WTC11 (cell line): ENCODE measurements at regions not wholly inside any gene's neighbourhood (a gene's known extent, or its start where the extent isn't known, plus 50 kb on each side); places are given as distances from the start of the nearest gene placed in this dataset.
"Not testable (repeated sequence)": the region's sequence is repeated elsewhere in the genome, so short reads cannot be mapped to it uniquely, and the experiment has no call there.

Experiments
- ATAC-seq: fragments of 200-7000 bp; cut with Tn5 transposase; 2 replicates; pipeline ENCODE4 v1.10.0; 2021; ENCODE audit warnings: mild to moderate bottlenecking, moderate library complexity
- CTCF ChIA-PET: fragments of 300-600 bp; sonication (Branson Sonifier 250); formaldehyde crosslinking; loops from one replicate; lab custom pipeline; 2021; ENCODE audit warnings: antibody characterized with exemption; lab: Charles Lee
- POLR2A ChIA-PET: fragments of 350-600 bp; sonication (Branson Sonifier 250); formaldehyde crosslinking; loops from one replicate; lab custom pipeline; 2021; ENCODE audit warnings: antibody characterized with exemption; lab: Charles Lee
- DNase-seq: peaks from one replicate; pipeline ENCODE4 v3.0.0; 2021; ENCODE audit warnings: low spot score
- H3K27ac Mint-ChIP-seq: 2 replicates; pipeline ENCODE4 v1.8.0; 2021; ENCODE audit warnings: mixed read lengths
- H3K27me3 Mint-ChIP-seq: 2 replicates; pipeline ENCODE4 v1.8.0; 2021; ENCODE audit warnings: low read depth, mild to moderate bottlenecking, moderate library complexity, mixed read lengths
- H3K36me3 Mint-ChIP-seq: 2 replicates; pipeline ENCODE4 v1.8.0; 2021; ENCODE audit warnings: mixed read lengths
- H3K4me1 Mint-ChIP-seq: 2 replicates; pipeline ENCODE4 v1.8.0; 2022; ENCODE audit warnings: mixed read lengths
- H3K4me3 Mint-ChIP-seq: 2 replicates; pipeline ENCODE4 v1.8.0; 2021; ENCODE audit warnings: mild to moderate bottlenecking, moderate library complexity, mixed read lengths
- H3K9me3 Mint-ChIP-seq: 2 replicates; pipeline ENCODE4 v1.8.0; 2021; ENCODE audit warnings: mixed read lengths
- AR ChIP-seq: fragments of 250-450 bp; sonication (Bioruptor Pico); IDR thresholded peaks from 2 replicates; pipeline ENCODE4 v1.9.0; 2021; ENCODE audit warnings: mild to moderate bottlenecking
- ARID4B ChIP-seq: sonication (generic); formaldehyde crosslinking; IDR thresholded peaks from 2 replicates; pipeline ENCODE4 v1.8.0; 2023; ENCODE audit warnings: missing genetic modification reagents, mild to moderate bottlenecking, borderline replicate concordance
- ATF3 ChIP-seq: sonication (generic); formaldehyde crosslinking; conservative IDR thresholded peaks from 2 replicates; pipeline ENCODE4 v1.8.1; 2022; ENCODE audit warnings: mild to moderate bottlenecking, missing genetic modification reagents
- E2F4 ChIP-seq: sonication (generic); formaldehyde crosslinking; IDR thresholded peaks from 2 replicates; pipeline ENCODE4 v1.8.1; 2022; ENCODE audit warnings: low read depth, mild to moderate bottlenecking, moderate library complexity, missing genetic modification reagents, borderline replicate concordance
- FOXJ3 ChIP-seq: sonication (generic); formaldehyde crosslinking; IDR thresholded peaks from 2 replicates; pipeline ENCODE4 v1.9.0; 2021; ENCODE audit warnings: missing genetic modification reagents, mild to moderate bottlenecking, borderline replicate concordance
- HMGXB4 ChIP-seq: sonication (generic); formaldehyde crosslinking; IDR thresholded peaks from 2 replicates; pipeline ENCODE4 v1.8.1; 2023; ENCODE audit warnings: mild to moderate bottlenecking, moderate library complexity, missing genetic modification reagents
- NFE2L1 ChIP-seq: sonication (generic); formaldehyde crosslinking; IDR thresholded peaks from 2 replicates; pipeline ENCODE4 v1.8.1; 2023; ENCODE audit warnings: missing genetic modification reagents
- TEAD4 ChIP-seq: sonication (generic); formaldehyde crosslinking; IDR thresholded peaks from 2 replicates; pipeline ENCODE4 v1.8.0; 2022; ENCODE audit warnings: mild to moderate bottlenecking, missing genetic modification reagents
- ZMAT4 ChIP-seq: fragments of 250-450 bp; sonication (Bioruptor Pico); IDR thresholded peaks from 2 replicates; pipeline ENCODE4 v1.9.0; 2021; ENCODE audit warnings: mild to moderate bottlenecking
- ZNF121 ChIP-seq: sonication (generic); formaldehyde crosslinking; IDR thresholded peaks from 2 replicates; pipeline ENCODE4 v1.8.0; 2023; ENCODE audit warnings: missing genetic modification reagents
- ZNF138 ChIP-seq: sonication (generic); formaldehyde crosslinking; conservative IDR thresholded peaks from 2 replicates; pipeline ENCODE4 v1.8.1; 2022; ENCODE audit warnings: mild to moderate bottlenecking, moderate library complexity, missing genetic modification reagents
- ZNF232 ChIP-seq: sonication (generic); formaldehyde crosslinking; IDR thresholded peaks from 2 replicates; pipeline ENCODE4 v1.8.0; 2022; ENCODE audit warnings: mild to moderate bottlenecking, missing genetic modification reagents
- ZNF317 ChIP-seq: sonication (generic); formaldehyde crosslinking; IDR thresholded peaks from 2 replicates; pipeline ENCODE4 v1.8.1; 2023; ENCODE audit warnings: low read depth, mild to moderate bottlenecking, moderate library complexity, missing genetic modification reagents, borderline replicate concordance
- ZNF396 ChIP-seq: fragments of 250-450 bp; sonication (Bioruptor Pico); IDR thresholded peaks from 2 replicates; pipeline ENCODE4 v1.8.0; 2021; ENCODE audit warnings: mild to moderate bottlenecking, moderate library complexity, borderline replicate concordance
- ZNF512 ChIP-seq: sonication (generic); formaldehyde crosslinking; IDR thresholded peaks from 2 replicates; pipeline ENCODE4 v1.8.1; 2022; ENCODE audit warnings: missing genetic modification reagents, borderline replicate concordance

GRCh38 chr9:78143281-78144007, 92.4 kb upstream of the CEP78 start:
- peaks cover 20% of the 10 kb centered on the region for H3K36me3 Mint-ChIP-seq
- DNase-seq (no peak), ATAC-seq (no peak)
- peaks cover 36% of the 10 kb centered on the region for H3K9me3 Mint-ChIP-seq
- ChIA-PET CTCF (no interaction called here), POLR2A (no interaction called here)
- no peak overlapping the region for H3K27ac Mint-ChIP-seq
- H3K4me1 Mint-ChIP-seq = no peaks in the 10 kb centered on the region
- no peak for TF ChIP-seq ZNF317 (CRISPR knock-in tag)
- TF ChIP-seq ZNF232 (CRISPR knock-in tag) = no peak
- no peak for TF ChIP-seq FOXJ3 (CRISPR knock-in tag)
- TF ChIP-seq ZNF138 (CRISPR knock-in tag) = no peak
- TF ChIP-seq E2F4 (CRISPR knock-in tag) = no peak
- no peak for TF ChIP-seq ZNF121 (CRISPR knock-in tag)
- TF ChIP-seq ZMAT4 = no peak
- TF ChIP-seq HMGXB4 (CRISPR knock-in tag) = no peak
- TF ChIP-seq TEAD4 (CRISPR knock-in tag) = no peak
- no peak for TF ChIP-seq ZNF396 (CRISPR knock-in tag)
- no peak for TF ChIP-seq ATF3 (CRISPR knock-in tag)
- no peak for TF ChIP-seq NFE2L1
- no peak overlapping the region for H3K4me3 Mint-ChIP-seq
- H3K27me3 Mint-ChIP-seq = peaks cover 11% of the 10 kb centered on the region; the same call in 1 of the 2 replicates

GRCh38 chr9:78142264-78142663, 93.6 kb upstream of the CEP78 start:
- H3K4me3 Mint-ChIP-seq, CTCF ChIA-PET, H3K27ac Mint-ChIP-seq, ATAC-seq, DNase-seq, H3K4me1 Mint-ChIP-seq, POLR2A ChIA-PET: not testable (repeated sequence)
- peaks cover 44% of the 10 kb centered on the region for H3K9me3 Mint-ChIP-seq
- H3K36me3 Mint-ChIP-seq = peaks cover 24% of the 10 kb centered on the region
- H3K27me3 Mint-ChIP-seq = peaks cover 11% of the 10 kb centered on the region

GRCh38 chr9:78133751-78134150, 102.1 kb upstream of the CEP78 start:
- ChIA-PET POLR2A (interaction anchor here (0.6 kb wide), 1 partner anchor 122 kb away, joined by 3 read pairs; no protein-coding TSS in a partner anchor), CTCF (no interaction called here)
- no peaks in the 10 kb centered on the region; the same call in none of the 2 replicates for H3K27me3 Mint-ChIP-seq
- ATAC-seq = no peak
- H3K4me3 Mint-ChIP-seq = no peak overlapping the region
- peaks cover 13% of the 10 kb centered on the region for H3K9me3 Mint-ChIP-seq
- 0 out of 2 replicates have a peak, but pooled peaks cover 2% of the 10 kb centered on the region for H3K4me1 Mint-ChIP-seq
- no peak overlapping the region for H3K27ac Mint-ChIP-seq
- peaks cover 4% of the 10 kb centered on the region for H3K36me3 Mint-ChIP-seq
- DNase-seq = no peak
- TF ChIP-seq ARID4B (CRISPR knock-in tag) = no peak
- TF ChIP-seq AR (CRISPR knock-in tag) = no peak
- TF ChIP-seq ZNF512 (CRISPR knock-in tag) = no peak
